ENCODE measurements at regions not wholly inside any gene's neighbourhood (a gene's known extent, or its start where the extent isn't known, plus 50 kb on each side); places are given as distances from the start of the nearest gene placed in this dataset.

GRCh38 chr5:143898381-143898780, 86.4 kb downstream of the HMHB1 start:
- TF ChIP-seq MZF1 (tag by site-specific recombination; IDR thresholded peaks at IDR 0.05; ENCODE audit: borderline replicate concordance) (no peak), ZNF140 (tag by site-specific recombination; IDR thresholded peaks at IDR 0.05) (no peak), TCF7L2 (IDR thresholded peaks at IDR 0.05; ENCODE audit: borderline replicate concordance, low read depth, low read length) (no peak)
